Neural progenitor cell (in vitro differentiated cells): ENCODE measurements at regions not wholly inside any gene's neighbourhood (a gene's known extent, or its start where the extent isn't known, plus 50 kb on each side); places are given as distances from the start of the nearest gene placed in this dataset.

Source experiments
- DNase-seq: peaks from one replicate; pipeline ENCODE4 v3.0.0-alpha.2; 2016; ENCODE audit warnings: low spot score
- H2AFZ ChIP-seq: fragments of 200-600 bp; sonication (generic); replicated peaks from 2 replicates; pipeline ENCODE4 v1.6.1; 2016; ENCODE audit warnings: antibody characterized with exemption
- H3F3A ChIP-seq: fragments of 200-600 bp; sonication (generic); 2 replicates; pipeline ENCODE4 v1.6.1; 2016; ENCODE audit warnings: antibody characterized with exemption, low read depth
- H3K27ac ChIP-seq: fragments of 200-600 bp; sonication (generic); 2 replicates; pipeline ENCODE4 v1.5.1; 2016; ENCODE audit warnings: mild to moderate bottlenecking
- H3K27me3 ChIP-seq: fragments of 200-600 bp; sonication (generic); 2 replicates; pipeline ENCODE4 v1.6.1; 2016; ENCODE audit warnings: mild to moderate bottlenecking, moderate library complexity
- H3K36me3 ChIP-seq: fragments of 200-600 bp; sonication (generic); 2 replicates; pipeline ENCODE4 v1.5.1; 2016
- H3K4me1 ChIP-seq: fragments of 200-600 bp; sonication (generic); 2 replicates; pipeline ENCODE4 v1.6.1; 2016; ENCODE audit warnings: mixed run types
- H3K4me2 ChIP-seq: fragments of 200-600 bp; sonication (generic); 2 replicates; pipeline ENCODE4 v1.6.1; 2016
- H3K4me3 ChIP-seq: fragments of 200-600 bp; sonication (generic); 2 replicates; pipeline ENCODE4 v1.5.1; 2016
- H3K79me2 ChIP-seq: fragments of 200-600 bp; sonication (generic); 2 replicates; pipeline ENCODE4 v1.6.1; 2016; ENCODE audit warnings: low read depth
- H3K9ac ChIP-seq: fragments of 200-600 bp; sonication (generic); 2 replicates; pipeline ENCODE4 v1.6.1; 2016
- H3K9me3 ChIP-seq: fragments of 200-600 bp; sonication (generic); 2 replicates; pipeline ENCODE4 v1.5.1; 2016; ENCODE audit warnings: low read depth
- H4K20me1 ChIP-seq: fragments of 200-600 bp; sonication (generic); 2 replicates; pipeline ENCODE4 v1.6.1; 2016; ENCODE audit warnings: low read depth
- H3K27ac Mint-ChIP-seq: 3 replicates; pipeline ENCODE4 v1.8.0; 2021; ENCODE audit warnings: mixed read lengths
- H3K27me3 Mint-ChIP-seq: 2 replicates; pipeline ENCODE4 v1.8.0; 2022; ENCODE audit warnings: low read depth, mild to moderate bottlenecking, inconsistent platforms, moderate library complexity, mixed read lengths; ENCODE audit not compliant: insufficient read depth
- H3K36me3 Mint-ChIP-seq: 3 replicates; pipeline ENCODE4 v1.8.0; 2021; ENCODE audit warnings: mixed read lengths
- H3K4me1 Mint-ChIP-seq: 3 replicates; pipeline ENCODE4 v1.8.0; 2021; ENCODE audit warnings: mixed read lengths
- H3K4me3 Mint-ChIP-seq: 3 replicates; pipeline ENCODE4 v1.8.0; 2021; ENCODE audit warnings: mild to moderate bottlenecking, moderate library complexity, mixed read lengths
- H3K9me3 Mint-ChIP-seq: 3 replicates; pipeline ENCODE4 v1.8.0; 2020; ENCODE audit warnings: mixed read lengths
- EZH2 ChIP-seq: fragments of 200-600 bp; sonication (generic); IDR thresholded peaks from 2 replicates; pipeline ENCODE4 v1.6.1; 2017; ENCODE audit warnings: antibody characterized with exemption, mild to moderate bottlenecking, moderate library complexity
- EZH2phosphoT487 ChIP-seq: fragments of 200-600 bp; sonication (generic); IDR thresholded peaks from 2 replicates; pipeline ENCODE4 v1.6.1; 2017; ENCODE audit warnings: antibody characterized with exemption
- TF ChIP-seq, protein P1 (sequence below): fragments of 200-600 bp; sonication (generic); IDR thresholded peaks from 2 replicates; pipeline ENCODE4 v1.5.1; 2017; ENCODE audit warnings: antibody characterized with exemption, mild to moderate bottlenecking

DNA sequence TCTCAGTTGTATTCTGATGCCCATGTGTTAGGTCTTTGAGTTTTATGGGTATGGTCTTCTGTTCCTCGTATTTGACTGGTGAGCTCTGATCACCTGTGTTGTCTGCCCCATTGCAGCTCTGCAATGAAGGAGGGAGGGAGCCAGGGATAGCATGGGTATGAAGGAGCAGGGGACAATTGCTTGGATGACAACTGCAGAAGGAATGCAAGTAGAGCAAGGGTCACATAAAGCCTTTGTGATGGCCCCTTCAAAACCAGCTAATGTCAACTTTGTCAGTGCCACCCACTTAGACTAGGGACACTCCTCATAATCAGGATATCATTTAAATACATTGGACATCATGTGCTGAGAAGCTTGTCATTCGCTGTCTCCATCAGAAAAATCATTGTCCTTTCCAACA lies 152.7 kb upstream of the MAF start:
- Histone ChIP-seq H3K79me2 (no peaks in the 10 kb centered on the region), H3K4me3 (no peak overlapping the region), H3F3A (no peaks in the 10 kb centered on the region), H3K36me3 (no peaks in the 10 kb centered on the region), H3K4me2 (no peak overlapping the region), H3K27ac (no peak overlapping the region), H3K27me3 (no peaks in the 10 kb centered on the region), H3K9me3 (no peaks in the 10 kb centered on the region), H3K9ac (no peak overlapping the region), H3K4me1 (no peaks in the 10 kb centered on the region), H2AFZ (no peak overlapping the region), H4K20me1 (no peaks in the 10 kb centered on the region)
- Mint-ChIP-seq H3K27ac (no peak overlapping the region), H3K4me1 (peaks cover 7% of the 10 kb centered on the region), H3K9me3 (peaks cover 2% of the 10 kb centered on the region), H3K36me3 (peaks cover 2% of the 10 kb centered on the region), H3K27me3 (peaks cover 5% of the 10 kb centered on the region), H3K4me3 (no peak overlapping the region)
- TF ChIP-seq EZH2phosphoT487 (no peak), EZH2 (no peak)
- TF ChIP-seq, protein P1, sequence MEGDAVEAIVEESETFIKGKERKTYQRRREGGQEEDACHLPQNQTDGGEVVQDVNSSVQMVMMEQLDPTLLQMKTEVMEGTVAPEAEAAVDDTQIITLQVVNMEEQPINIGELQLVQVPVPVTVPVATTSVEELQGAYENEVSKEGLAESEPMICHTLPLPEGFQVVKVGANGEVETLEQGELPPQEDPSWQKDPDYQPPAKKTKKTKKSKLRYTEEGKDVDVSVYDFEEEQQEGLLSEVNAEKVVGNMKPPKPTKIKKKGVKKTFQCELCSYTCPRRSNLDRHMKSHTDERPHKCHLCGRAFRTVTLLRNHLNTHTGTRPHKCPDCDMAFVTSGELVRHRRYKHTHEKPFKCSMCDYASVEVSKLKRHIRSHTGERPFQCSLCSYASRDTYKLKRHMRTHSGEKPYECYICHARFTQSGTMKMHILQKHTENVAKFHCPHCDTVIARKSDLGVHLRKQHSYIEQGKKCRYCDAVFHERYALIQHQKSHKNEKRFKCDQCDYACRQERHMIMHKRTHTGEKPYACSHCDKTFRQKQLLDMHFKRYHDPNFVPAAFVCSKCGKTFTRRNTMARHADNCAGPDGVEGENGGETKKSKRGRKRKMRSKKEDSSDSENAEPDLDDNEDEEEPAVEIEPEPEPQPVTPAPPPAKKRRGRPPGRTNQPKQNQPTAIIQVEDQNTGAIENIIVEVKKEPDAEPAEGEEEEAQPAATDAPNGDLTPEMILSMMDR = no peak
- DNase-seq = no peak

DNA sequence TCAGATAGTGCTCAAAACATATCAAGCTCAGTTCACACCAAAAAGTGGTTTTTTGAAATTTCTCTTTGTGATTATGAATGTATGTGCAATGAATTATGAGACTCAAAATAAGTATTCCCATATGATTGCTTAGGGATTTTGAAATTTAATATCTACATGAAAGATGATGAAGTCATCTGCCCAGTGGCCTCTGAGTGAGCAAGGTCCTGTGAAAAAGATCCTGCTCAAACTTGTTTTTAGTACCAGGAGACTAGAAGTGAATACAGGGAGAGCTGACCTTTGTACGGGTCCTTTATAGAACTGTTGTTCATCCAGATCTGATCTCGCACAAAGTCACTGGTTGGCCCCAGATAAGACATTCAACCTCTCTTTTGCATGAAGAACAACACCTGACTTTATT lies 151.9 kb upstream of the MAF start:
- peaks cover 2% of the 10 kb centered on the region for H3K36me3 Mint-ChIP-seq
- H3F3A ChIP-seq = no peaks in the 10 kb centered on the region

DNA sequence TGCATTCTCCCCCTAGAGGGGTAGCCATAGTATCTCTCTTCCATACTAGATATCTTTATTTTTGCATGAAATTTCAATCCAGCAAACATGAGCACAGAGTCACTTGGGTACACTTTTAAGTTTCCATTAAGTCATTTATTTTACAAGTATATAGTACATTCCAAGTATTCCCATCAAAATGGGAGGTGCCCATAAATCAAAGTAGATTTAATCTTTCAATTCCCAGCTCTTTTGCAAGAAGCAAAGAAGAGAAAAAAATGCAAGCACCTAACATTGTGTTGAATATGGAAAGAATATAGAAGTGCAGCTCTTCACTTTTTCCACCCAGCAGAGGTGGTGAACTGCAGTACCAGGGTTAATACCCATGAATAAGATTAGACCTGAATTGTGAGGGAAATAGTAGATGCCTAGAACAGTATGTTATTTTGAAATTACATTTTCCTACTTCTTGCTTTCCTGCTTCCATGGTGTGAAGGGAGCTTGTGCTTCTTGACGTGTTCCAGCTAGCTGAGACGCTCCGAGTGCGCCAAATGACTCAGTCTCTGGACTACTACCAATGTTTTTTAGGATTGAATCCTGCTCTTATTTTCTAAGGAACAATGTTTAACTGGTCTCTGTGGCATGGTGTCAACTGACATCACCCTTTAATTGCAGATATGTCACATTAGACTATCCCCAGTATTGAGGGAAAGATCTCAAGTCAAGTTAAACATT lies 151.1 kb upstream of the MAF start:
- Histone ChIP-seq H3K4me3 (no peak overlapping the region), H4K20me1 (no peaks in the 10 kb centered on the region), H3K9me3 (no peaks in the 10 kb centered on the region), H3K27me3 (no peaks in the 10 kb centered on the region), H3F3A (no peaks in the 10 kb centered on the region), H3K4me2 (no peak overlapping the region), H3K9ac (no peak overlapping the region), H2AFZ (no peak overlapping the region), H3K79me2 (no peaks in the 10 kb centered on the region), H3K4me1 (no peaks in the 10 kb centered on the region), H3K36me3 (no peaks in the 10 kb centered on the region), H3K27ac (no peak overlapping the region)
- H3K36me3 Mint-ChIP-seq = peaks cover 2% of the 10 kb centered on the region
- H3K4me1 Mint-ChIP-seq = peaks cover 7% of the 10 kb centered on the region
- H3K9me3 Mint-ChIP-seq = peaks cover 2% of the 10 kb centered on the region
- peaks cover 4% of the 10 kb centered on the region for H3K27me3 Mint-ChIP-seq
- no peak overlapping the region for H3K4me3 Mint-ChIP-seq
- DNase-seq = no peak
- no peak for TF ChIP-seq EZH2
- TF ChIP-seq, protein P1 = no peak
- TF ChIP-seq EZH2phosphoT487 = no peak
- no peak overlapping the region for H3K27ac Mint-ChIP-seq

More for the DNA sequence above, 151.9 kb upstream of the MAF start:
- H3K27me3 Mint-ChIP-seq = peaks cover 4% of the 10 kb centered on the region
- no peak overlapping the region for H3K4me3 ChIP-seq
- H3K27me3 ChIP-seq = no peaks in the 10 kb centered on the region
- H3K79me2 ChIP-seq = no peaks in the 10 kb centered on the region
- no peak for TF ChIP-seq EZH2
- TF ChIP-seq, protein P1 = no peak
- no peak for TF ChIP-seq EZH2phosphoT487
- H3K4me1 Mint-ChIP-seq = peaks cover 7% of the 10 kb centered on the region
- DNase-seq = no peak
- no peak overlapping the region for H3K27ac ChIP-seq
- no peak overlapping the region for H3K9ac ChIP-seq
- no peak overlapping the region for H3K27ac Mint-ChIP-seq
- H3K9me3 ChIP-seq = no peaks in the 10 kb centered on the region
- H2AFZ ChIP-seq = no peak overlapping the region
- H3K4me1 ChIP-seq = no peaks in the 10 kb centered on the region
- no peak overlapping the region for H3K4me3 Mint-ChIP-seq
- no peak overlapping the region for H3K4me2 ChIP-seq
- H4K20me1 ChIP-seq = no peaks in the 10 kb centered on the region
- H3K36me3 ChIP-seq = no peaks in the 10 kb centered on the region
- peaks cover 2% of the 10 kb centered on the region for H3K9me3 Mint-ChIP-seq
